Thoracic aorta (tissue), 2 donors: ENCODE measurements at regions not wholly inside any gene's neighbourhood (a gene's known extent, or its start where the extent isn't known, plus 50 kb on each side); places are given as distances from the start of the nearest gene placed in this dataset.

ENCODE experiments used
- ATAC-seq: fragments of 150-250 bp; one replicate; pipeline ENCODE4 v1.8.0; 2017; ENCODE audit warnings: low read depth; ENCODE audit not compliant: insufficient number of reproducible peaks, low FRiP score
- DNase-seq: peaks from one replicate; pipeline ENCODE4 v3.0.0-alpha.2; 2020; ENCODE audit warnings: low spot score
- H3K27ac ChIP-seq, 2 donors: fragments of 200-600 bp; sonication (generic); 1 replicate in 1 of 2; 2 replicates in 1 of 2; pipeline ENCODE4 v1.5.1; 2016; ENCODE audit warnings: mild to moderate bottlenecking in 2 of 2, moderate library complexity in 2 of 2
- H3K27me3 ChIP-seq: fragments of 200-600 bp; sonication (generic); replicated peaks from 2 replicates; pipeline ENCODE4 v1.6.0; 2016; ENCODE audit warnings: mild to moderate bottlenecking; ENCODE audit not compliant: insufficient read depth
- H3K36me3 ChIP-seq: fragments of 200-600 bp; sonication (generic); one replicate; pipeline ENCODE4 v1.5.1; 2016
- H3K4me1 ChIP-seq, 2 donors: fragments of 200-600 bp; sonication (generic); 1 replicate in 1 of 2; 2 replicates in 1 of 2; pipeline versions ENCODE4 v1.5.1 to v1.6.0; 2016; ENCODE audit warnings: low read depth in 2 of 2, mild to moderate bottlenecking in 1 of 2; ENCODE audit not compliant: control insufficient read depth in 1 of 2
- H3K4me3 ChIP-seq: fragments of 200-600 bp; sonication (generic); 2 replicates; pipeline ENCODE4 v1.5.1; 2016; ENCODE audit warnings: mild to moderate bottlenecking
- H3K9me3 ChIP-seq: fragments of 200-600 bp; sonication (generic); 2 replicates; pipeline ENCODE4 v1.5.1; 2016
- CTCF ChIP-seq: fragments of 200-600 bp; sonication (generic); IDR thresholded peaks from one replicate; pipeline ENCODE4 v1.5.1; 2019; ENCODE audit warnings: antibody characterized with exemption

GRCh38 chr4:126451237-126451873, 1136.6 kb downstream of the FAT4 start:
- H3K4me3 ChIP-seq: no peak overlapping the region
- H3K27me3 ChIP-seq: no peaks in the 10 kb centered on the region
- no peaks in the 10 kb centered on the region for H3K36me3 ChIP-seq
- TF ChIP-seq CTCF: no peak
- H3K9me3 ChIP-seq: no peaks in the 10 kb centered on the region
- ATAC-seq (no peak), DNase-seq (no peak)
- no peaks in the 10 kb centered on the region for H3K4me1 ChIP-seq
- no peak overlapping the region for H3K27ac ChIP-seq

- H3K36me3 ChIP-seq: no peaks in the 10 kb centered on the region
- no peak overlapping the region for H3K4me3 ChIP-seq
- no peaks in the 10 kb centered on the region for H3K9me3 ChIP-seq
- no peaks in the 10 kb centered on the region for H3K27me3 ChIP-seq
- no peak for ATAC-seq
- TF ChIP-seq CTCF: no peak
- no peak overlapping the region for H3K27ac ChIP-seq
- no peak for DNase-seq
- H3K4me1 ChIP-seq: no peaks in the 10 kb centered on the region
Measured at GRCh38 chr4:126455865-126456264, 1141.1 kb downstream of the FAT4 start.

- no peaks in the 10 kb centered on the region for H3K27me3 ChIP-seq
- no peaks in the 10 kb centered on the region for H3K36me3 ChIP-seq
- ATAC-seq (no peak), DNase-seq (no peak)
- no peak overlapping the region for H3K27ac ChIP-seq
- no peaks in the 10 kb centered on the region for H3K4me1 ChIP-seq
- no peak overlapping the region for H3K4me3 ChIP-seq
- TF ChIP-seq CTCF: no peak
- H3K9me3 ChIP-seq: no peaks in the 10 kb centered on the region
Measured at GRCh38 chr4:126458993-126459392, 1144.2 kb downstream of the FAT4 start.

- no peak for ATAC-seq
Measured at GRCh38 chr4:126465341-126465740, 1150.6 kb downstream of the FAT4 start.

GRCh38 chr4:126466848-126467247, 1152.1 kb downstream of the FAT4 start:
- no peak for TF ChIP-seq CTCF
- Histone ChIP-seq H3K27ac (no peak overlapping the region), H3K4me3 (no peak overlapping the region), H3K36me3 (no peaks in the 10 kb centered on the region), H3K9me3 (no peaks in the 10 kb centered on the region), H3K4me1 (no peaks in the 10 kb centered on the region), H3K27me3 (no peaks in the 10 kb centered on the region)
- DNase-seq: no peak
- ATAC-seq: no peak

More at GRCh38 chr4:126465341-126465740, 1150.6 kb downstream of the FAT4 start:
- DNase-seq: no peak
- H3K9me3 ChIP-seq: no peaks in the 10 kb centered on the region
- H3K36me3 ChIP-seq: no peaks in the 10 kb centered on the region
- H3K27ac ChIP-seq: no peak overlapping the region
- no peak for TF ChIP-seq CTCF
- H3K27me3 ChIP-seq: no peaks in the 10 kb centered on the region
- H3K4me3 ChIP-seq: no peak overlapping the region
- no peaks in the 10 kb centered on the region for H3K4me1 ChIP-seq
